KMS-11 (cell line): ENCODE measurements at regions not wholly inside any gene's neighbourhood (a gene's known extent, or its start where the extent isn't known, plus 50 kb on each side); places are given as distances from the start of the nearest gene placed in this dataset.
"Not testable (repeated sequence)": the region's sequence is repeated elsewhere in the genome, so short reads cannot be mapped to it uniquely, and the experiment has no call there.

Source experiments
- H2AFZ ChIP-seq: fragments of 200-600 bp; sonication (generic); 2 replicates; pipeline ENCODE4 v1.6.1; 2016; ENCODE audit warnings: antibody characterized with exemption, mixed run types, low read depth
- H3K27ac ChIP-seq: fragments of 200-600 bp; sonication (generic); 2 replicates; pipeline ENCODE4 v1.6.1; 2016; ENCODE audit warnings: mild to moderate bottlenecking, mixed run types
- H3K27me3 ChIP-seq: fragments of 200-600 bp; sonication (generic); 2 replicates; pipeline ENCODE4 v1.6.1; 2017; ENCODE audit warnings: mild to moderate bottlenecking, low read depth, mixed run types, moderate library complexity; ENCODE audit not compliant: insufficient read depth
- H3K36me3 ChIP-seq: fragments of 200-600 bp; sonication (generic); 2 replicates; pipeline ENCODE4 v1.6.1; 2017; ENCODE audit warnings: mild to moderate bottlenecking, mixed run types; ENCODE audit not compliant: insufficient read depth
- H3K4me1 ChIP-seq: fragments of 200-600 bp; sonication (generic); 2 replicates; pipeline ENCODE4 v1.6.1; 2016; ENCODE audit warnings: mild to moderate bottlenecking, low read depth, mixed run types; ENCODE audit not compliant: poor library complexity, severe bottlenecking
- H3K4me2 ChIP-seq: fragments of 200-600 bp; sonication (generic); 2 replicates; pipeline ENCODE4 v1.7.0; 2016; ENCODE audit warnings: mild to moderate bottlenecking, mixed run types
- H3K4me3 ChIP-seq: fragments of 200-600 bp; sonication (generic); IDR thresholded peaks from 2 replicates; pipeline ENCODE4 v1.6.1; 2017; ENCODE audit warnings: low read depth, low read length, mixed read lengths; ENCODE audit not compliant: insufficient read depth
- H3K79me2 ChIP-seq: fragments of 200-600 bp; sonication (generic); 2 replicates; pipeline ENCODE4 v1.6.1; 2016; ENCODE audit warnings: low read depth, mixed run types; ENCODE audit not compliant: insufficient read depth
- H3K9ac ChIP-seq: fragments of 200-600 bp; sonication (generic); 2 replicates; pipeline ENCODE4 v1.6.1; 2016; ENCODE audit warnings: mild to moderate bottlenecking, mixed run types
- H4K20me1 ChIP-seq: fragments of 200-600 bp; sonication (generic); 2 replicates; pipeline ENCODE4 v1.6.1; 2016; ENCODE audit warnings: mild to moderate bottlenecking, mixed run types; ENCODE audit not compliant: insufficient read depth
- TF ChIP-seq, protein P1 (sequence below): fragments of 200-600 bp; sonication (generic); conservative IDR thresholded peaks from 2 replicates; pipeline ENCODE4 v1.6.1; 2017; ENCODE audit warnings: low read depth, mild to moderate bottlenecking, antibody characterized with exemption, low read length, moderate library complexity, mixed read lengths

- no peaks in the 10 kb centered on the region for H4K20me1 ChIP-seq
- no peak overlapping the region for H3K9ac ChIP-seq
- no peaks in the 10 kb centered on the region for H3K36me3 ChIP-seq
- no peaks in the 10 kb centered on the region for H3K79me2 ChIP-seq
- peaks cover 21% of the 10 kb centered on the region for H3K4me1 ChIP-seq
- no peaks in the 10 kb centered on the region for H3K27me3 ChIP-seq
- no peak overlapping the region for H3K4me3 ChIP-seq
- H3K4me2 ChIP-seq: no peak overlapping the region
- TF ChIP-seq, protein P1, sequence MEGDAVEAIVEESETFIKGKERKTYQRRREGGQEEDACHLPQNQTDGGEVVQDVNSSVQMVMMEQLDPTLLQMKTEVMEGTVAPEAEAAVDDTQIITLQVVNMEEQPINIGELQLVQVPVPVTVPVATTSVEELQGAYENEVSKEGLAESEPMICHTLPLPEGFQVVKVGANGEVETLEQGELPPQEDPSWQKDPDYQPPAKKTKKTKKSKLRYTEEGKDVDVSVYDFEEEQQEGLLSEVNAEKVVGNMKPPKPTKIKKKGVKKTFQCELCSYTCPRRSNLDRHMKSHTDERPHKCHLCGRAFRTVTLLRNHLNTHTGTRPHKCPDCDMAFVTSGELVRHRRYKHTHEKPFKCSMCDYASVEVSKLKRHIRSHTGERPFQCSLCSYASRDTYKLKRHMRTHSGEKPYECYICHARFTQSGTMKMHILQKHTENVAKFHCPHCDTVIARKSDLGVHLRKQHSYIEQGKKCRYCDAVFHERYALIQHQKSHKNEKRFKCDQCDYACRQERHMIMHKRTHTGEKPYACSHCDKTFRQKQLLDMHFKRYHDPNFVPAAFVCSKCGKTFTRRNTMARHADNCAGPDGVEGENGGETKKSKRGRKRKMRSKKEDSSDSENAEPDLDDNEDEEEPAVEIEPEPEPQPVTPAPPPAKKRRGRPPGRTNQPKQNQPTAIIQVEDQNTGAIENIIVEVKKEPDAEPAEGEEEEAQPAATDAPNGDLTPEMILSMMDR: no peak
- H3K27ac ChIP-seq: no peak overlapping the region; the same call in 1 of the 2 replicates
- no peak overlapping the region; the same call in 1 of the 2 replicates for H2AFZ ChIP-seq
Measured at GRCh38 chrX:121562616-121563015, 515.2 kb downstream of the GLUD2 start.

DNA sequence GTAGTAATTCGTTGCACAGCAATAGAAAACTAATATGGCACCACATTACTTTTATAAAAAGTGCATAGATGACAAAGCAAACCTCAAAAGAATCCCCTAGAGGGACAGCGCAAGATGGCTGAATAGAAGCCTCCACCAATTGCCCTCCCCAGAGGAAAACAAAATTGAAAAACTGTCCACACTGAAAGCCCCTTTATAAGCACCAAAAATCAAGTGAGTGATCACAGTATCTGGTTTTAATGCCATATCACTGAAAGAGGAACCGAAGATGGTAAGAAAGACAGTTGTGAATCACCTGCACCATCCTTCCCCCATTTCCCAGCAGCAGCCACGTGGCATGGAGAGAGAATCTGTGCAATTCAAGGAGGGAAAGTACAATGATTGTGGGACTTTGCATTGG, 522.2 kb downstream of the GLUD2 start:
- H3K27me3 ChIP-seq: no peaks in the 10 kb centered on the region
- H3K4me2 ChIP-seq: no peak overlapping the region
- no peak overlapping the region for H3K27ac ChIP-seq
- no peak overlapping the region for H3K9ac ChIP-seq
- no peaks in the 10 kb centered on the region for H3K36me3 ChIP-seq
- no peak overlapping the region for H3K4me3 ChIP-seq
- H2AFZ ChIP-seq: no peak overlapping the region
- TF ChIP-seq, protein P1: no peak
- H4K20me1 ChIP-seq: no peaks in the 10 kb centered on the region
- no peaks in the 10 kb centered on the region for H3K79me2 ChIP-seq
- H3K4me1 ChIP-seq: no peaks in the 10 kb centered on the region

DNA sequence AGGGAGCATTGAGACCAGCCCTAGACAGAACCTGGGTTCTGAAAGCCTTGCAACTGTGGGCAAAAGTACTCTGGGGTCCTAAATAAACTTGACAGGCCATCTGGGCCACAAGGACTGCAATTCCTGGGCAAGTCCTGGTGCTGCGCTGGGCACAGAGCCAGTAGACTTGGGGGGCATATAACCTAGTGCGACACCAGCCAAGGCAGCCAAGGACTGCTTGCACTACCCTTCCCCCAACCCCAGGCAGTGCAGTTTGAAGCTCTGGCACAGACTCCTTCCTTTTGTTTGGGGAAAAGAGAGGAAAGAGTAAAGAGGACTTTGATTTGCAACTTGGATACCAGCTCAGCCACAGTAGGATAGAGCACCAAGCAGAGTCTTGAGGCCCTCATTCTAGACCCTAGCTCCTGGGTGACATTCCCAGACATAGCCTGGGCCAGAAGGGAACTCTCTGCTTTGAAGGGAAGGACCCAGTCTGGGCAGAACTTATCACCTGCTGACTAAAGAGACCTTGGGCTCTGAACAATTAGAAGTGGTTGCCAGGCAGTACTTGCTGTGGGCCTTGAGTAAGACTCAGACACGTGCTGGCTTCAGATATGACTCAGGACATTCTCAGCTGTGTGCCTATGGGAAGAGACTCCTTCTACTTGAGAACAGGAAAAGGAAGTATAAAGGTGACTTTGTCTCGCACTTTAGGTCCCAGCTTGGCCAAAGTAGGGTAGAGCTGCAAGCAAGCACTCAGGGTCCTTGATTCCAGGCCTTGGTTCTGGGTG, 522.8 kb downstream of the GLUD2 start:
- H3K9ac ChIP-seq: no peak overlapping the region
- no peak overlapping the region for H2AFZ ChIP-seq
- no peaks in the 10 kb centered on the region for H4K20me1 ChIP-seq
- TF ChIP-seq, protein P1: no peak
- H3K79me2 ChIP-seq: no peaks in the 10 kb centered on the region
- no peak overlapping the region for H3K27ac ChIP-seq
- H3K36me3 ChIP-seq: no peaks in the 10 kb centered on the region
- no peak overlapping the region for H3K4me3 ChIP-seq
- no peak overlapping the region for H3K4me2 ChIP-seq
- H3K27me3 ChIP-seq: no peaks in the 10 kb centered on the region
- no peaks in the 10 kb centered on the region for H3K4me1 ChIP-seq

GRCh38 chrX:121571333-121571732, 523.9 kb downstream of the GLUD2 start:
- Histone ChIP-seq H3K9ac (no peak overlapping the region), H3K4me1 (no peaks in the 10 kb centered on the region), H3K27ac (no peak overlapping the region), H3K36me3 (no peaks in the 10 kb centered on the region), H3K4me3 (no peak overlapping the region), H2AFZ (no peak overlapping the region), H3K27me3 (no peaks in the 10 kb centered on the region), H4K20me1 (no peaks in the 10 kb centered on the region), H3K4me2 (no peak overlapping the region), H3K79me2 (no peaks in the 10 kb centered on the region)
- TF ChIP-seq, protein P1: no peak

DNA sequence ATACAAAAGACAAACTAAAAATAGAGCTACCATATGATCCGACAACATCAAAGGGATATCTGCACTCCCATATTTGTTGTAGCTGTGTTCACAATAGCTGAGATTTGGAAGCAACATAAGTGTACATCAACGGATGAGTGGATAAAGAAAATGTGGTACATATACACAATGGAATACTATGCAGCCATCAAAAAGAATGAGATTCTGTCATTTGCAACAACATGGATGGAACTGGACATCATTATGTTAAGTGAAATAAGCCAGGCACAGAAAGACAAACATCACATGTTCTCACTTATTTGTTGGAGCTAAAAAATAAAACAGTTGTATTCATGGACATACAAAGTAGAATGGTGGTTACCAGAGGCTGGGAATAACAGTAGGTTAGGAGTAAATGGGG, 527.0 kb downstream of the GLUD2 start:
- H3K27me3 ChIP-seq, H3K4me2 ChIP-seq, H3K4me1 ChIP-seq, H4K20me1 ChIP-seq, H3K27ac ChIP-seq, H3K4me3 ChIP-seq, H3K79me2 ChIP-seq, H2AFZ ChIP-seq, H3K36me3 ChIP-seq, H3K9ac ChIP-seq: not testable (repeated sequence)
